AG08395 (cell line): ENCODE measurements at regions not wholly inside any gene's neighbourhood (a gene's known extent, or its start where the extent isn't known, plus 50 kb on each side); places are given as distances from the start of the nearest gene placed in this dataset.
"Not testable (repeated sequence)": the region's sequence is repeated elsewhere in the genome, so short reads cannot be mapped to it uniquely, and the experiment has no call there.

ENCODE experiments used
- DNase-seq: peaks from one replicate; pipeline ENCODE4 v3.0.0; 2012; ENCODE audit warnings: mixed read lengths, low spot score

DNA sequence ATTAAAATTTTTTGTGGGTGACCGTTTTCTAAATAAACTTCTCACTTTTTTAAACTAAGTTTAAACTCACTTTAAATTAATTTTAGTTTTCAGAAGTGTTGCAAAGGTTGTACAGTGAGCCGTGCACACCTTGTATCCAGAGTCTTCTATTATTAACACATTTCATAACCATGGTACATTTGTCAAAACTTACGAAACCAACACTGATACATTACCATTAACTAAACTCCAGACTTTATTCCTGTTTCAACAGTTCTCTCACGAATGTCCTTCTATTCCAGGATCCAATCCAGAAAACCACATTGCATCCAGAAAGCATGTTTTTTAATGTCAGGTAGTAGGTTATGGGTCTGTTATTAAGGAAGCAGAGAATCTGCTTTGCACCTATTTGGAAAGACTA lies 319.9 kb downstream of the CBLN4 start:
- DNase-seq: no peak

DNA sequence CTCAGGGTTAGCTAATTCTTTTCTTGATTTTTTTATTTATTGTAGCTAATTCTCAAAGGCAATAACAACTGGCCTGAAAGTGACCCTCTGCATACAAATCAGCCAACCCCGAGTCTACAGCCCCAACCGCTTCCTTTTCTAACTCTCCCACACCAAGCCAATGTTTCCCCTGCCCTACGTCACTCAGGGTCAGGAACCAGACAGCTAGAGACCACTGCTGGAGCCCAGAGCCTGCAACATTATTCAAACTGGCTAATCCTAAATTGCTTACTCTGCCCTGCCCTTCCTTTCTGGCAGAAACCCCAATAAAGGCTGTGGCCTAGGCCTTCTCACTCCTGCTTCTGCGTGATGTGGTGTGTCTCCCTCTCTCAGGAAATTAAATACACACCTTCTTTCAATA lies 320.7 kb downstream of the CBLN4 start:
- DNase-seq: no peak

GRCh38 chr20:55678970-55679667 lies 326.2 kb downstream of the CBLN4 start:
- no peak for DNase-seq

DNA sequence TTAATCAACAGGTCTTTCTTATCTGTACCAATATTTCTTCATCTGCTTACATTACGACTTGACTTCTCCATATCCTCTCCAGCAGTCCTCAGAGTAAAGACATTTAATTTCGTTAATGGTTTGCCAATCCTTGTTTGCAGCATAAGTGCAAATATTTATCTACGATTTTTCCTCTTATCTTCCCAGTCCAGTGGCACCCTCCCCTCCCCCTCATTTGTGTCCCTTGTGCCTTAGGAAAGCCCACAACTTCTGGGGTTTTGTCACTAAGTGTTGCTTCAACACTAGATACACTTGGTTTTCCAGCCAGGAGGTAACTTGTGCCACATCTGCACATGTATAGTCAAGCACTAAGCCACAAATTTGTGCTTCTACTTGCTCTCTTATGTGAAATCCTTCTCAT lies 327.2 kb downstream of the CBLN4 start:
- DNase-seq: no peak

DNA sequence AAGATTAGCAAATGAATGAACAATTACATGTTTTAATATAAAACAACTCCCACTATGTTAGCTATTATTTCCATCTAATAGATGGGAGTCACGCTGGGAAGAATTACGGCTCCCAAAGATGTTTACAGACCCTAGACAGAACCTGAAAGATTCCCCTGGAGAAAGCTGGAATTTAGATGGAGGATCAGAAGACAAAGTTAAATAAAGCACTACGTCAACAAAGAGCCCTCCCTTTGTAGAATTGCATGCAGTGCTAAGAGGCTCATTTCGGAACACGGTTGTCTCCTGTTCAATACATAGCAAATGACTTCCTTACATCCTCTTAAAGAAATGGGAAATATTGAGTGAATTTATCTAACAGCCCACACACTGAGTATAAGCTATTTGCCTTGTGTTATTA lies 328.3 kb downstream of the CBLN4 start:
- DNase-seq: no peak

- no peak for DNase-seq
These were observed 329.2 kb downstream of the CBLN4 start for GRCh38 chr20:55676097-55676496.

- no peak for DNase-seq
These were observed 336.7 kb downstream of the CBLN4 start for GRCh38 chr20:55668631-55669030.

DNA sequence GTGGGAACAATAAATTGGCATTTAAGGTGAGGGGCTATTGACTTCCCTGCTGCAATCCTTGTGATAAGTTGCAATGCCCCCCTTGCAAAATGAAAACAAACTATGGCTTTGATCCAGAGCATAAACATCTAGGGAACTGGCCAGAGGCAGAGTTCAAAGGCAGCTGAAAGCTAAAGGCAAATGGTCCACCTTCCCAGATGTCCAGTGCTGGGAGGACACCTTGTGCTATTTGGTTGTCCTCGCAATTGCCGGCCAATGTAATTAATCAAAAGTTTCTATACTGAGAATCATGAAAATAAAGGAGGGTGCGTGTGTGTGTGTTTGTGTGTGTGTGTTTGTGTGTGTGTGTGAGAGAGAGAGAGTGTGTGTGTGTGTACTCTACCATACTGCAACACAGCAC lies 337.4 kb downstream of the CBLN4 start:
- DNase-seq: no peak

GRCh38 chr20:55667024-55667423 lies 338.3 kb downstream of the CBLN4 start:
- no peak for DNase-seq

GRCh38 chr20:55656231-55656775 lies 349.0 kb downstream of the CBLN4 start:
- DNase-seq: no peak

GRCh38 chr20:55650657-55651360 lies 354.5 kb downstream of the CBLN4 start:
- no peak for DNase-seq

DNA sequence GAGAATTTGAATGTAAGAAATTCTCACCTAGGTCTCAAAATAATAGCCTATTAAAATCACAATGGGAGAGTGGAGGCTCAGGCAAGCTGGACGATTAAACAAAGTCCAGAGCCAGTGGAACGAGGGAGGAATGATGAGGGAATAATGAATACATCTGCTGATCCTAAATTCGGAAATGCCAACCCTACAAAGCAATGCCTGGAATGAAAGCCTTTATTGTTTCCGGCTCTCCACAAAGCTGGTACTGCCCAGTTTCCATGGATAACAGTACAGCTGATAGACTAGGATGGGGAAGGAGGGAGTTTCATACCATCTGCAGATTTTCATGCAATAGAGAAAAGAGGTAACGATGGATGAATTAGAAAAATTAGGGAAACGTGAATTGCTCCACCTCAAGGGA lies 356.1 kb downstream of the CBLN4 start:
- DNase-seq: no peak

- no peak for DNase-seq
These were observed 358.5 kb downstream of the CBLN4 start for GRCh38 chr20:55646851-55647250.

DNA sequence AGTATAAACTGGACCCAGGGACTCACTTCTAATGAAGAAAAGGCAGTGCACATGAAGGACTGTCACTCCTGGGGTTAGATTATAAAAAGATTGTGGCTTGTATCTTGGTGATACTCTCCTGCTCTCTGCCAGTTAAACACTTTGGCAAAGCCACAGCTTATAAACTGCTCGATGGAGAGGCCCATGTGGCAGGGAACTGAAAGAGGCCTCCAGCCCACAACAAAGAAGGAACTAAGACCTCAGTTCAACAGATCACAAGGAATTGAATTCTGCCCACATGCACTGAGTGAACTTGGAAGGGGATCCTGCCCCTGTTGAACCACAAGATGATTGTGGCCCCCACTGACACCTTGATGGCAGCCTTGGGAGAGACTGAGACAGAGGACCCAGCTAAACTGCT lies 363.8 kb downstream of the CBLN4 start:
- no peak for DNase-seq

DNA sequence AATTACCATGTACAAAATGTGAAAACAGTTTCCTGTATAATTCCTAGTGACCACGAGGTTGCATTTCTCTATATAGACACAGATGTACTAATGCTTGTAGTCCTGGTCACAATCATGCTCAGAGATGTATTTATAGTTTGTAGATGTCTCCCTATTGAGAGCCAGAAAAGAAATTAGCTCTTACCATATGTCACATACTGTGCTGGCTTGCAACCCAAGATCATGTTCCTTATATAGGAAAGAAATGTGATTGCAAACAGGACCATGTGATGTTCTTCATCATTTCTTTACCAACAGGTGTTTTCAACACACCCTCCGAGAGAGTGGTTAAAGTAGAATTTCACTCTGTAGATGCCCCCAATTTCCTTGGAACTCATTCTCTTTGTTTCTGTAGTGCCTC lies 369.4 kb downstream of the CBLN4 start:
- DNase-seq: no peak

GRCh38 chr20:55632592-55632991 lies 372.7 kb downstream of the CBLN4 start:
- no peak for DNase-seq

- DNase-seq: not testable (repeated sequence)
These were observed 376.2 kb downstream of the CBLN4 start for GRCh38 chr20:55629143-55629542.

GRCh38 chr20:55626716-55627115 lies 378.6 kb downstream of the CBLN4 start:
- DNase-seq: no peak

- DNase-seq: no peak
These were observed 389.0 kb downstream of the CBLN4 start for GRCh38 chr20:55616367-55616766.

GRCh38 chr20:55615818-55616217 lies 389.5 kb downstream of the CBLN4 start:
- DNase-seq: no peak

- DNase-seq: no peak
These were observed 391.0 kb downstream of the CBLN4 start for GRCh38 chr20:55614220-55614757.

GRCh38 chr20:55610756-55611155 lies 394.6 kb downstream of the CBLN4 start:
- DNase-seq: no peak

GRCh38 chr20:55605594-55605993 lies 399.7 kb downstream of the CBLN4 start:
- no peak for DNase-seq
